Calu3 (cell line): ENCODE measurements at regions not wholly inside any gene's neighbourhood (a gene's known extent, or its start where the extent isn't known, plus 50 kb on each side); places are given as distances from the start of the nearest gene placed in this dataset.

Experiments
- BruUV-seq: library from RNA; stranded (reverse); fragments of 400-500 nt; replicated peaks from 2 replicates; lab custom pipeline; 2021; lab: Mats Ljungman, UMichigan
- CTCF ChIA-PET: fragments of 300-600 bp; sonication (Branson Sonifier 250); formaldehyde crosslinking; loops from one replicate; lab custom pipeline; 2022; ENCODE audit warnings: antibody characterized with exemption; lab: Charles Lee
- DNase-seq: peaks from one replicate; pipeline ENCODE4 v3.0.0; 2022
- H3K27ac Mint-ChIP-seq: one replicate; pipeline ENCODE4 v1.8.0; 2022; ENCODE audit warnings: mixed read lengths; ENCODE audit not compliant: unreplicated experiment
- H3K27me3 Mint-ChIP-seq: one replicate; pipeline ENCODE4 v1.8.0; 2022; ENCODE audit warnings: mixed read lengths; ENCODE audit not compliant: unreplicated experiment
- H3K36me3 Mint-ChIP-seq: one replicate; pipeline ENCODE4 v1.8.0; 2022; ENCODE audit warnings: mild to moderate bottlenecking, moderate library complexity, mixed read lengths; ENCODE audit not compliant: insufficient read depth, unreplicated experiment
- H3K4me1 Mint-ChIP-seq: one replicate; pipeline ENCODE4 v1.8.0; 2022; ENCODE audit warnings: mild to moderate bottlenecking, low read depth, mixed read lengths; ENCODE audit not compliant: unreplicated experiment
- H3K4me3 Mint-ChIP-seq: one replicate; pipeline ENCODE4 v1.8.0; 2022; ENCODE audit warnings: mild to moderate bottlenecking, low read depth, moderate library complexity, mixed read lengths; ENCODE audit not compliant: unreplicated experiment
- H3K9me3 Mint-ChIP-seq: one replicate; pipeline ENCODE4 v1.8.0; 2022; ENCODE audit warnings: low read depth, mixed read lengths; ENCODE audit not compliant: unreplicated experiment
- intact Hi-C: fragments of 100-400 bp; cut with micrococcal nuclease; formaldehyde crosslinking; loops from one replicate; pipeline ENCODE4 v1.10.0; 2022; ENCODE audit not compliant: unreplicated experiment
- TF ChIP-seq, protein P1 (sequence below): fragments of 200-600 bp; IDR thresholded peaks from one replicate; pipeline ENCODE4 v1.8.0; 2022; ENCODE audit warnings: antibody characterized with exemption; ENCODE audit not compliant: unreplicated experiment

DNA sequence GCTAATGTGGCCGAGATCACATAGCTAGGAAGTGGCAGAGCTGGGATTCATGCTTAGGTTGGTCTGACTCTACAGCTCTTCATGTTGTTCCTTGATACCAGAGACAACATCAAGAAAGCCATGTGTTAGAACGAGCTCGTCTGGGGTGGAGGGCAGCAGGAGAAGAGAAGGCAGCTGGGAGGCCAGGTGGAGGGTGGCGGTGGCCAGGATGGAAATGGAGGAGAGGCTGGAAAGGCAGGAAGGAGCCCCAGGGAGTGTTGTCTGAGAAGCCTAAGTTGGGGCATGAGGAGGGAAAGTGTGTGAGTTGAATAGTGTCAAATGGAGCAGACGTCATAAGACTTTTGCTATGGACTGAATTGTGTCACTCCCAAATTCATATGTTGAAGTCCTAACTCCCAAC is 315.3 kb downstream of the GADD45G start:
- H3K9me3 Mint-ChIP-seq = no peaks in the 10 kb centered on the region
- no peak overlapping the region for H3K27ac Mint-ChIP-seq
- no peaks in the 10 kb centered on the region for H3K4me1 Mint-ChIP-seq
- H3K27me3 Mint-ChIP-seq = peaks cover 83% of the 10 kb centered on the region
- no peaks in the 10 kb centered on the region for H3K36me3 Mint-ChIP-seq
- no TSS peak for BruUV-seq
- TF ChIP-seq, protein P1, sequence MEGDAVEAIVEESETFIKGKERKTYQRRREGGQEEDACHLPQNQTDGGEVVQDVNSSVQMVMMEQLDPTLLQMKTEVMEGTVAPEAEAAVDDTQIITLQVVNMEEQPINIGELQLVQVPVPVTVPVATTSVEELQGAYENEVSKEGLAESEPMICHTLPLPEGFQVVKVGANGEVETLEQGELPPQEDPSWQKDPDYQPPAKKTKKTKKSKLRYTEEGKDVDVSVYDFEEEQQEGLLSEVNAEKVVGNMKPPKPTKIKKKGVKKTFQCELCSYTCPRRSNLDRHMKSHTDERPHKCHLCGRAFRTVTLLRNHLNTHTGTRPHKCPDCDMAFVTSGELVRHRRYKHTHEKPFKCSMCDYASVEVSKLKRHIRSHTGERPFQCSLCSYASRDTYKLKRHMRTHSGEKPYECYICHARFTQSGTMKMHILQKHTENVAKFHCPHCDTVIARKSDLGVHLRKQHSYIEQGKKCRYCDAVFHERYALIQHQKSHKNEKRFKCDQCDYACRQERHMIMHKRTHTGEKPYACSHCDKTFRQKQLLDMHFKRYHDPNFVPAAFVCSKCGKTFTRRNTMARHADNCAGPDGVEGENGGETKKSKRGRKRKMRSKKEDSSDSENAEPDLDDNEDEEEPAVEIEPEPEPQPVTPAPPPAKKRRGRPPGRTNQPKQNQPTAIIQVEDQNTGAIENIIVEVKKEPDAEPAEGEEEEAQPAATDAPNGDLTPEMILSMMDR = no peak
- CTCF ChIA-PET = no interaction called here
- no peak overlapping the region for H3K4me3 Mint-ChIP-seq
- intact Hi-C loops = loop anchor here (10.0 kb wide), 1 partner anchor 315 kb away; the partner anchor contains the start of gene GADD45G
- no peak for DNase-seq

DNA sequence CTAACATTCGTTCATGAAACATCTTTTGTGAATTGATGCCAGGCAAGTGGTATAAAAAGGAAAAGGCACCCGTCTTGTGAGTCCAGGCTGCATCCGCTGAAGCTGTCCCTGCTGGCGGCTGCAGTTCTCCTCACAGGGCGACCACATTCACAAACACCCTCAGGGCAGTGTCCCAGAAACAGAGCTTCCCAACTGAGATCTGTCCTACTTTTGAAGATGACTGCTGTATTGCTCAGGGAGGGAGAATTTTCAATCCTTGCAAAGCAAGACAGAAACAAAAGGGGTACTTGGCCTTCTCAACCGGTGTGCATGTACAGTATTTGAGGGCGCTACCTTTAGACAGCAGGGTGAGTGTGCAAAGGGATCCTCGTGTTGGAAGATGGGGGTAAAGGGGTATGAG is 316.1 kb downstream of the GADD45G start:
- BruUV-seq = no TSS peak
- Mint-ChIP-seq H3K4me1 (no peaks in the 10 kb centered on the region), H3K4me3 (no peak overlapping the region), H3K9me3 (no peaks in the 10 kb centered on the region), H3K36me3 (no peaks in the 10 kb centered on the region), H3K27ac (no peak overlapping the region), H3K27me3 (peaks cover 91% of the 10 kb centered on the region)
- no peak for DNase-seq
- intact Hi-C loops = loop anchor here (10.0 kb wide), 1 partner anchor 316 kb away; the partner anchor contains the start of gene GADD45G
- TF ChIP-seq, protein P1 = no peak
- CTCF ChIA-PET = no interaction called here

DNA sequence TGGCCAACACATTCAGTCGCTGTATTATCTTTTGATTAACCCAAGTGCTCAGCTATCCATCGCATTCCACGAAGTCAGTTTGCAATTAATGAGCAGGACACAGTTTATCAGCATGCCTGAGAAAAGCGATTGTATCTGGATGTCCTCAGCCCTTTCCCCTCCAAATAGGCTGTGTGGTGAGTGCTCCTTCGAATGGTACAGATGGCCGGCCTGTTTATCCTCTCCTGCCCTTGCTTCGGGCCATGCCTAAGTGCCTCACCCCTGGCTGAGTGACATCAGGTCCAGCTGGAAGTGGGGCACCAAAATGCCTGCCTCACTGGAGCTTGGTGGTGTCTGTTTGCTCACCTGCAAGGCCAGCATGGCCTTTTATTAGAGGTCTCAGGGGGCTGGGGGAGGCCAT is 317.3 kb downstream of the GADD45G start:
- no peak overlapping the region for H3K27ac Mint-ChIP-seq
- H3K4me1 Mint-ChIP-seq = no peaks in the 10 kb centered on the region
- H3K36me3 Mint-ChIP-seq = no peaks in the 10 kb centered on the region
- no TSS peak for BruUV-seq
- CTCF ChIA-PET = no interaction called here
- TF ChIP-seq, protein P1 = no peak
- H3K27me3 Mint-ChIP-seq = peaks cover 100% of the 10 kb centered on the region
- no peak overlapping the region for H3K4me3 Mint-ChIP-seq
- intact Hi-C loops = loop anchor here (10.0 kb wide), 1 partner anchor 317 kb away; the partner anchor contains the start of gene GADD45G
- no peak for DNase-seq
- no peaks in the 10 kb centered on the region for H3K9me3 Mint-ChIP-seq

DNA sequence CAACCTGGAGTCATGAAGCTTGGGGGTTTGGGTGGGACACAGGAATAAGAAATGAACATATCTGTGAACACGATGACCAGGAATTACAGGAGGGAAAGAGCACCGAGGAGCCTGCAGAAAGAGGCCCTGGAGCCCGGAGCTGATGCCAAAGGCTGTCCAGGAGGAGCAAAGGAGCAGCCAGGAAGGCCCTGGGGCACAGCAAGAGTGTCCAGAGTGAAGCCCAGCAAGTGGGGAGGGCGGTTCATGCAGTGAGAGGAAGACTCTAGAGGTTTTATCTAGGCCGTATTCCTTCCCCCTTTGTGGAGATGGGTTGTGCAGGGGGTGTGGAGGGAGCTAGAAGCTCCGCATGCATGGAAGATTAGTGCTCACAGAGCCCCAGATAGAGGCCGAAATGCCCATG is 318.4 kb downstream of the GADD45G start:
- H3K4me1 Mint-ChIP-seq = no peaks in the 10 kb centered on the region
- intact Hi-C loops = loop anchor here (10.0 kb wide), 1 partner anchor 318 kb away; the partner anchor contains the start of gene GADD45G
- no peaks in the 10 kb centered on the region for H3K36me3 Mint-ChIP-seq
- TF ChIP-seq, protein P1 = no peak
- no peak for DNase-seq
- no peaks in the 10 kb centered on the region for H3K9me3 Mint-ChIP-seq
- H3K4me3 Mint-ChIP-seq = no peak overlapping the region
- CTCF ChIA-PET = interaction anchor here (1.8 kb wide), 1 partner anchor 325 kb away, joined by 7 read pairs; no protein-coding TSS in a partner anchor
- H3K27ac Mint-ChIP-seq = no peak overlapping the region
- peaks cover 100% of the 10 kb centered on the region for H3K27me3 Mint-ChIP-seq
- BruUV-seq = no TSS peak
